OCI-LY3 (cell line): ENCODE measurements at regions not wholly inside any gene's neighbourhood (a gene's known extent, or its start where the extent isn't known, plus 50 kb on each side); places are given as distances from the start of the nearest gene placed in this dataset.

Experiments used
- CTCF ChIP-seq: fragments of 200-600, 300-600 bp; sonication (generic); IDR thresholded peaks from 2 replicates; pipeline ENCODE4 v1.5.1; 2014; ENCODE audit warnings: antibody characterized with exemption, low read length, low read depth
- EZH2phosphoT487 ChIP-seq: fragments of 200-600 bp; shearing (Covaris generic); IDR thresholded peaks from 2 replicates; pipeline ENCODE4 v1.6.1; 2018; ENCODE audit warnings: antibody characterized with exemption, mixed run types, low read depth

- no peak for TF ChIP-seq CTCF
- no peak for TF ChIP-seq EZH2phosphoT487
Measured at GRCh38 chr2:226135861-226136548, 663.6 kb downstream of the IRS1 start.
